Embryonic facial prominence (tissue), 1 donor: ENCODE measurements at regions not wholly inside any gene's neighbourhood (a gene's known extent, or its start where the extent isn't known, plus 50 kb on each side); places are given as distances from the start of the nearest gene placed in this dataset.
"Not testable (repeated sequence)": the region's sequence is repeated elsewhere in the genome, so short reads cannot be mapped to it uniquely, and the experiment has no call there.

Source experiments
- DNase-seq: peaks from one replicate; pipeline ENCODE4 v3.0.0-alpha.2; 2016; ENCODE audit errors: extremely low spot score

DNA sequence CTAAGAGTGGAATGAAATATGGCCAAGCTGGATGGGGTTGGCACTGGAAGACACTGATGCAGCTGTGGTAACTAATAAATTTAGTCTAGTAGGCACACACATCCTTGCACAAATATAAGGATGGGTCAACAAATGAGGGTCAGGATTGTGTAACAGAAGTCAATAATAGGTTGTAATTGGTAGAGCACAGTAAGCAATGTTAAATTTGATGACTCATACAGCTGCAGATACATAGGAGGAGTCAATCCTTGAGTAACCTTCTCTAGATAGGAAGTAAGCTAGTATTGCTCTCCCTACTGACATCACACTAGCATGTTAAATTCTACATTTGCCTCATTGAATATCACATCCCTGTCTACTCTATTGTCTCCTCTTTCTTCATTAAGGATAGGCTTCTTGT, 332.1 kb downstream of the PTPRC start:
- DNase-seq = no peak

DNA sequence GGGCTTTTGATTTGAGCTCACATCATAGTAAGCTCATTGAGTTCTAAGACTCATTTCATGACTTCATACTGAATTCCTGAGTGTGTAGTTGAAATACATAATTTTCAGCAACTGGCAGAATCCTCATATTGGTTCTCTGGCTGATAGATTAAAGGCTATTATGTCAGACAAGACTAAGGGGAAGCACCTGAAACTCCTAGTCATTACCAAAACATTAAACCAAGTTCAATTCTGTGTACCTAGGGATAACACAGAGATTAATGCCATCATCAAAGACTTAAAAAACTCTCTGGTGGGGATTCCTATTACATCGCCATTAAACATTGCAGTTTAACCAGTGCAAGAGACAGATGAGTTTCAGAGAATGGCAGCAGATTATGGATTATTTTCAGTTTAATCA, 339.1 kb downstream of the PTPRC start:
- DNase-seq = no peak

DNA sequence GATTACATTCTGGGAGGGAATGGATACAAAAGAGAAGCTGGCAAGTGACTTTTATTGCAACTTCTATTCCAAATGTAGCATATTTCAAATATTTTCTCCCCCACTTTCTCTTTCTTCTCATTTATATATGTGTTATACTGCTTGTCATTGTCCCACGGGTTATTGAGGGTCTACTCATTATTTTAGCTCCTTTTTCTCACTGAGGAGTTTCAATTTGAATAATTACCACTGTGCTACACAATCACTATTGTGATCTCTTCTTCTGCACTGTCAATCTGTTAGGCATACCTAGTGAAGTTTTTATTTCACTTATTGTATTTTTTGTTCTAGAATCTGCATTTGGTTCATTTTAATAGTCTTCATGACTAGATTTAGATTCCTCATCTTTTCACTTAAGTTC, 339.7 kb downstream of the PTPRC start:
- DNase-seq = no peak

DNA sequence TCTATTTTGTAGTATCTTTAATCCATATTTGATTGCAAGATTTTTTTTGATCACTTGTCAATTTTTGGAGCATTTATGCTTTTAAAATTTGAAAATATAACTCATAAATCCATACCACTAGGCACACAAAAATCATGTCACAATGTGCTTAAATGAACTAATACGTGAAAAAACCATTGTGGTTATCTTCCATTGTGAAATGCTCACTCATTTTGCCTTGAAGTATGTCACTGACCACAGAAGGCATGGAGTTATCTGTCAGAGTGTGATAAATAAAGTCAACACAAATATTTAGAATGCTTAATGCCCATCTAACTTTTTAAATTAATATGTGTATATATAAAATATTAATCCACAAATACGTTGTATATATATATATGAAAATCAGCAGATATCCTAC, 347.2 kb downstream of the PTPRC start:
- no peak for DNase-seq

DNA sequence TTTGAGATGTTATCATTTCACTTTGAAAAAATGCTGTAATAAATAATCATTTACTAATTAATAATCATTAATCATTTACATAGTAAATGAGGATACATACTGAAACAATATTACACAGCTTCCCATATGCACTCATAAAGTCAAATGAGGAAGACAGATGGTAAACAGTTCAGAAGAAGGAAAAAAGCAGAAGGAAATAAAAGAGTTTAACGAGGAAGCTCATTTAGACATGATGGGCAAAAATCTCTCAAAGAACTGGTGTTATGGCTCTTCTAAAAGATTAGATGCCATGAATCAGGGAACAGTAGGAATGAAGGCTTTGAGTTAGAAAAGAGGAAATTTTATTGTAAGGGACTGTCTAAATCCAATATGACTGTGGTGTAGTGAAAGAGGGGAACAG, 347.6 kb downstream of the PTPRC start:
- no peak for DNase-seq

DNA sequence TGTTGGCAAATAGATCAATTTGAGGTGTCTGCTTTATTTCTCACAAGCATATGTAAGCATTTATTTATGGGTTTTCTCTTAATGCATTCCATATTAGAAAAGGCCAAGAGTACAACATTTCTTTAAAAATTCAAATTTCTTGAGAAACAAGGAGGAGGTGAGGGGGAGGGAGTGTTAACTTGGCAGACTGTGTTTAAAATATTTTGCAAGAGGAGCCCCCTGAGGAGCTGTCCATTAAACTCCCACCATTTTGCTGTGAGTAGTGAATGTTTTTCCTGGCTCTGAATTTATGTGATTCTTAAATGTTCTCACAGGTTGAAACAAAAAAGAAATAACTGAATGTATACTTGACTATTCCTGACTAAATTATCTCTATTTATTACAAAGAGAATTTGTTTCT, 363.8 kb downstream of the PTPRC start:
- DNase-seq = peak; percentile 27

DNA sequence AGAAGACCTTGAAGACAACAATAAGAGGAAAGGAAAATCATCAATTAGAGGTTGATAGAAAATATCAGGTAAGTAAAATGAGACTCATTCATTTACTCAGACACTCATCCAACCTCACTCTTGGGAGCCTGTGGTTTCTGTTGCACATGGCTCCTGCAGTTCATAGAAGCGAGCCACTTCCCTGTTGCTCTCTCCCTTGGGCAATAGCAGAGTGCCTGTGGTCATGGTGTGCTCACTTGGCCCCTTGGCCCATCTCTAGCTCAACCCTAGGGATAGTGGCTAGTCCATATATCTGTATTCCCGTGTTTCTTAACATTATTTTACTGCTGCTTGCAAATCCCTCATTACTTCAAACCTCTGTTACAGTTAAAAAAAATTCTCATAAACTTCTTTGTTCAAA, 368.6 kb downstream of the PTPRC start:
- DNase-seq = no peak

DNA sequence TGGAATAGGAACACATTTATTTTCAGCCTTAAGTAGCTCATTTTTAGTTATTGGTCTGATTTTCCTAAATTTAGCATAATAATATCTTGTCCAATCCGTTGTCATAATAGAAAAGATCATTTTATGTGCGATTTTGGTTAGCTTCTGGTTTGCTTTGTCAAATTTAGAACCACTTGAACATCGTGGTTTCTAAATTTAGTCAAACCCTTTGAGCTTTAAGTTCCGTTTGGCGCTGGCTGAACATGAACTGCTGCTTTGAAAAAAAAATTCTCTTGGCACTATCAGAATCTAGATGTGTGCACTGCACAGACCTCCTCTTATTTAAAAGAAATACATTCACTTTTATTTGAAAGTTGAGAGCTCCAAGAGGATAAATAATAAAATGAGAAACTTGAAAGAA, 370.6 kb downstream of the PTPRC start:
- DNase-seq = no peak

DNA sequence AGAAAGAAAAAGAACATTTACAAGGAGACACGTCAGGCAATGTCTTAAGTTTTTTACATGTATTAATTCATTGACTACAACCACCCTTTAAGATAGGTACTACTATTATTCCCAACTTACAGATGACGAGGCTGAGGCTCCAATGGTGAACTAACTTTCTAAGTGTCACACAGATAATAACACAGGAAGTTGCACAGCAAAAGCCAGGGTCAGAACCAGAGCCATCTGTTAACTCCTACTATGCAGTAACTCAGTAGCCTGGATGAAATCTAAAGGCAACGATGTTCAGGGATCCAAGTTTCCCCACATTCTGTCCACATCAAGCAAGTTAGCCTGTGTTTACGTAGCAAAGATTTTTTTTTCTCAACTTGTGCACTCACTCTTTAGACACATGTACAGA, 371.7 kb downstream of the PTPRC start:
- DNase-seq = no peak

DNA sequence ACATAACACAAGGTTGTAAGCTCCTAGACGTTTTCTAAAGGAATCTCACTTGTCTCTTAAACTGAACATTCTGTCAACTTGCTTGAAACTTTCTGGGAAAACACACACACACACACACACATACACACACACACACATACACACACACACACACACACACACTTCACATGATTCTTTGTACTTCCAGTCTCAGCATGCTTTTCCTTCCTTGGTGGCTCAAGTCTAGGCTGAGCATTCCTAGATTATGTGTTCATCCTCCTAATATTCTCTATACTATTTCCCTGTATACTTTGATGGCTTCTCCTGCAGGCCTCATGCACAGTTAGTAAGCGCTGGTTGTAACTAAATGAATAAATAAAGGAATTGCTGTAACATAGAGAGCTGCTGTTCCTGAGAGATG, 372.1 kb downstream of the PTPRC start:
- DNase-seq = no peak

DNA sequence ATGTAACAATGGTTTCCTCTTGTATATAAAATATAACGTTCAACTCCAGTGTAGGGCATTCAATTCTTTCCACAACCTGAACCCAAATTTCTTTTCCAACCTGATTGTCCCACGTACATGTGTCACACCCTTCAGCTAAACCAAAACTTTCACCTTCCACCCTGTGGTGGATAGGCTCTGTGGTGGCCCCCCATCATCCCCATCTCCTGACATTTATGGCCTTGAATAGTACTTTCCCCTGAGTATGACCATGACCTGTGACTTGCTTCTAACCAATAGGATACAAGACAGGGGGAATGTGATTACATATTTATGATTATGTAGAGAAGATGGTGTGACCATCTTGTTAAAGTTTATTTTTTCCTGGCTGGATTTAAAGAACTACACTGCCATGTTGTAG, 377.0 kb downstream of the PTPRC start:
- DNase-seq = no peak

DNA sequence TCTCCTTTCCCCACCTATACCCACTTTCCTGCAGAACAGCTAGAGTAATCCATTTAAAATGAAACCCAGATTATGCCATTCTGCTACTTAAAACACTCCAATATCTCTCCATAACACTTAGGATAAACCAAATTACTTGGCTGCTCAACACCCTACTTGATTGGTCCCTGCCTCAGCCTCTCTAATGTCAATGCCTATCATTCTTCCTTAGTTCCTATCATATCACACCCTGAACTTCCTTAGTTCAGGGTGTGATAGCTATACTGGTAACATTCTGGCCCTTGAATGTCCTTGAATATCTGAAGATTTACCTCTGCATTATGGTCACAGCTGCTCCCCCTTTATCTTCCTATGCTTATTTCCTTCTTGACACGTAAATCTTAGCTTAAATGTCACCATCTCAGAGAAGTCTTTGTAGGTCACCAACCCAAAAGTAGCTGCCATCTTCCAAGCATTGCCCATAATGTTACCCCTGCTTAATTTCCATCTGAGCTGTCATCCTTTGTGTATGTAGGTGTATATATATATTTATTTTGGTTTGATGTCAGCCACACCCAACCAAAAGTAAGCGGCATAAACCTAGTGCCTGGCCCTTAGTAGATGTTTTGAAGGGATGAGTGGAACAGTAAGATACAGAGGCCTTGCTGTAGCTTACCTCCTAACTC, 379.8 kb downstream of the PTPRC start:
- DNase-seq = no peak

DNA sequence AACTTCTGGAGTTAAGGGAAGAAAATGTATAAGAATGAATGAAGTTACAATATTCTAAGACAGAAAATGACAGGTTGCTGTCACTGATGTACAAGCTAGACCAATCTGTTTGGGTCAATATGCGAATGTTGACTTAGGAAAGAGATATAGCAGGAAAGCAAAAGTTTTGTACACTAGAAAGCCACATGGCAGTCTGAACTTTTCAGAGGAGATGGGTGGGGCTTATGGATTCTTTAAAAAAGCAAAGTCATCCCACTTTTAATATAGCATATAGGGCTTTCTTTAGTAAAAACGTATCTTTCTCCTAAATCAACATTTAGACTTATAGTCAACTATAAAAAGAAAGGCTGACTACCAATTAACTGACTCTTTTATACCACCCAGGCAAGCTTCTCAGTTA, 381.2 kb downstream of the PTPRC start:
- no peak for DNase-seq

DNA sequence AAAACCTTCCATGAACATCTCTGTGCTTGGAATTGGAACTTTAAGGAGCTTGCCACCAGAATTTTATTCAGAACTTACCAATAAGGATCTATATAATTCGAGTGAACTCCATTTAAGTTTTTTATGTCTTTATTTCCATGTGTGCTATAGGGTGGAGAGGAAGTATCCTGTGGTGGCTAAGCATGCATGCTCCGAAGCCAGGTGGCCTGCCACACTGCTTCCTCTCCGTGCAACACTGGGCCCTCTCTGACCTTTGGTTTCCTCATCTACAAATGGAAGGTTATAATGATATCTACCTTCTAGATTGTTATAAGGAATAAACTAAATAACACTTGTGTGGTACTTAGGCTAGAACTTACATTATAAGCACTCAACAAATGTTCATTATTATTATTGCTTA, 382.1 kb downstream of the PTPRC start:
- no peak for DNase-seq

DNA sequence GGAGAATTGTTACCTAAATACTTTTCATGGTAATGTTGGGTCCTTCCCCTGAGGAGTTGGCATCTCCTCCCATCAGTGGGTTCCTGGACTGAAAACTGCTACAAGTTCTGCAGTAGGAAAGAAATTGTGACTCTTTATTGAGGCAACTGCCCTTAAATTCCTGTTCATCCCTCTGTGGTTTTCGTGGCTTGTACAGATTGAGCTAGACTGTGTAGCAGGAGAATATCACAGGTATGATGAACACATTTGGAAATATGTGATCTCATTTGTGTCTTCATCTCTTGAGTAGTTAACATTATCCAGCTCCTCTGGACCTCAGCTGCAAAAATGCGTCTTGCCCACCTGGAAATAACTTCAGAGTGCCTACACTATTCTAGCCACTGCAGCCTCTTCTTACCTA, 390.6 kb downstream of the PTPRC start:
- no peak for DNase-seq

DNA sequence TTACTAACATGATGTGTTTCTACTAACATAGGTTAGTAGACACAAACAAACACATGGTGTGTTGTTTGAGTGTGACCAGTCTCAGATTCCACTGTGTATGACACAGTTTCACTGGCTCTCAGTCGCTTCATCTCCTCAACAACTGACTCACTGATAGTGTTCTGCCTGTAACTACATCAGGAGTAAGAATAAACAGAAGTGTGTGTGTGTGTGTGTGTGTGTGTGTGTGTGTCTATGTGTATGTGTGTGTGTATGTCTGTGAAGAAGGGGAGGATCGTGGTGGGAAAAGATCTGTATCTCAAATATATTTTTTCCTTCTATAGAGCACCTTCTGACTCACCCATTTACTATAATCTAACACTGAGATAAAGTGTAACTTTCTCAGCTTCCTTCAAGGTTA, 391.0 kb downstream of the PTPRC start:
- DNase-seq = no peak

DNA sequence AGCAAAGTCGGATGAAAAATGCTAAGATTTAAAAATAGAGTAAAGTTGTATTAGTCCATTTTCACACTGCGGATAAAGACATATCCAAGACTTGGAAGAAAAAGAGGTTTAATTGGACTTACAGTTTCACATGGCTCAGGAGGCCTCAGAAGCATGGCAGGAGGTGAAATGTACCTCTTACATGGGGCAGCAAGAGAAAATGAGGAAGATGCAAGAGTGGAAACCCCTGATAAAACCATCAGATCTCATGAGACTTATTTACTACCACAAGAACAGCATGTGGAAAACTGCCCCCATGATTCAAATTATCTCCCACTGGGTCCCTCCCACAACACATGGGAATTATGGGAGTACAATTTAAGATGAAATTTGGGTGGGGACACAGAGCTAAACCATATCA, 391.7 kb downstream of the PTPRC start:
- not testable (repeated sequence) for DNase-seq

DNA sequence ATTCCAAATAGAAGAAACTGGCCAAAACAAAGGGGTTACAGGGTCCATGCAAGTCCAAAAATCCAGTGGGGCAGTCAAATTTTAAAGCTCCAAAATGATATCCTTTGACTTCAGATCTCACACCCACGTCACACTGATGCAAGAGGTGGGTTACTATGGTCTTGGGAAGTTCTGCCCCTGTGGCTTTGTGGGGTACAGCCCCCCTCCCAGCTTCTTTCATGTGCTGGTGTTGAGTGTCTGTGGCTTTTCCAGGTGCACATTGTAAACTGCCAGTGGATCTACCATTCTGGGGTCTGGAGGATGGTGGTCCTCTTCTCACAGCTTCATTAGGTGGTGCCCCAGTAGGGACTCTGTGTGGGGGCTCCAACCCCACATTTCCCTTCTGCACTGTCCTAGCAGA, 392.3 kb downstream of the PTPRC start:
- DNase-seq = not testable (repeated sequence)

DNA sequence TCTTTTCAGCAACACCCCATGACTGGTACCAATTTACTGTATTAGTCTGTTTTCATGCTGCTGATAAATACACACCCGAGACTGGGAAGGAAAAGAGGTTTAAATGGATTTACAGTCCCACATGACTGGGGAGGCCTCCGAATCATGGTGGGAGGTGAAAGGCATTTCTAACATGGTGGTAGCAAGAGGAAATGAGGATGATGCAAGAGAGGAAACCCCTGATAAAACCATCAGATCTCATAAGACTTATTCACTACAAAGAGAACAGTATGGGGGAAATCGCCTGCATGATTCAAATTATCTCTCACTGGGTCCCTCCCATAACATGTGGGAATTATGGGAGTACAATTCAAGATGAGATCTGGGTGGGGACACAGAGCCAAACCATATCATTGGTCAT, 393.6 kb downstream of the PTPRC start:
- DNase-seq = not testable (repeated sequence)

DNA sequence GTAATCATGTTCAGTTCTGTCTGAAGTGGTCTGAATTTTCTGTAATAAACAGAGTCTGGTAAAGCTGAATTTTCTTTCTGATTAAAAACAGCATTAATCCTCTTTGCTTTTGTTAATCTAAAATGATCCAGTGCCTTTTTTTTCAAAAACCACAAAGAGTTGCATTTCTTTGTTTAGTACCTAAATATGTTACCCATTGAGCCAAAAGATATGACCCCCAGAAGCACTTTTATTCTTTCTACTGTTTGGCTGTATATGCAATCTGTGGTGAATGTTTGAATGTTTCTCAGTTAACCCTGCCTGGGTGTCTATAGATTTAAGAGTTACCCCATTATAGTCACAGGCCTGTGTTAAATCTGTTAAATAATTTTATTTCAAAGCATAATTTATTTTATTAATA, 394.8 kb downstream of the PTPRC start:
- no peak for DNase-seq

DNA sequence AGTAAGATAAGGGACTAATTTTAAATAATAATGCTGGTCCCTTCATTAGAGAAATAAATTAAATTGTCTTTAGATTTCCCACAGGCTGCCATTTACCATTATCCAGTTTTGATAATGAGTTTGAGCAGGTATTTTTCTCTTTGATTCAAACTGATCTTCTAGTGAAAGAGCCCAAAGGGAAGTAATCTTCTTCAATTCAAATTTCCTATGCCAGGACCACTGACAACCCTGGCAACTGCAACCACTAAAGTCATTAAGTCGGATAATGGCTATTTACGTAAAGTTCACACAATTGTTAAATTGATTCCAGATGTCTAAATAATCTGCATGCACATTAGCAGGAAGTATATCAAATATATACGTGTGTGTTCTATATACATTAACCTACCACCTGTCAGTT, 399.3 kb downstream of the PTPRC start:
- no peak for DNase-seq

DNA sequence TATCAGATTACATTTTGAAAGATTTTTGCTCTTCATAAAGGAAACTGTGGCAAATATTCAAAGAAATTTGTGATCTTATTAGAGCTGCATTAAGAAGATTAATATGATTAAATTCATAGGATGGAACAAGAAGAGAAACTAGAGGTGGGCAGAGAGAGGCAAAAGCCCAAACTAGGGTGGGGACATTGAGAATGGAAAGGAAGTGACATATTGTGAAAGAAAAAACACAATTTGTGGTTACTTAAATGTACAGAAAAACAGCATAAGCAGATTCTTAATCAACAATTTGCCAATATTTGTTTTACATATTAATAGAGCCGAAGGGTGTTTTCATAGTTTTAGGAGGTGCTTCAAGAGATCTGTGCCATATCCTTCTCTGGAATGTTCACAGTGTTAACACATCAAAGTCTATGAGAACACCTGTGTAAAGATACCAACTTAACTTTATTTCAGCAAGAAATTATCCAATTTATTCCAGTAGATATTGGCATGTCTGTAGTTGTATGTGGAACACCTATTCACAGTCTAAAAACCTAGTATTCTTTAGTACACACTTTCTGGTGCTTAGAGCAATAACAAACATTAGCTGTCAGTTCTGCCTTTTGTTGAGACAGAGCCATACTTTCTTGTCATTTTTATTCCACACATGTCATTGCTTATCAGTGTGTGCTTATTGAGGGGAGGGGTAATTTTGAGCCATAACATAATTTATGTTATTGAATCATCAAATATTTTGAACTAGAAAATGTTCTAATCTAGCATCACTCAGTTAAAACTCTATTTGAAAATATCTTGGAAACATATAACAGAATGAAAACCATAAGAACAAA, 401.5 kb downstream of the PTPRC start:
- no peak for DNase-seq

DNA sequence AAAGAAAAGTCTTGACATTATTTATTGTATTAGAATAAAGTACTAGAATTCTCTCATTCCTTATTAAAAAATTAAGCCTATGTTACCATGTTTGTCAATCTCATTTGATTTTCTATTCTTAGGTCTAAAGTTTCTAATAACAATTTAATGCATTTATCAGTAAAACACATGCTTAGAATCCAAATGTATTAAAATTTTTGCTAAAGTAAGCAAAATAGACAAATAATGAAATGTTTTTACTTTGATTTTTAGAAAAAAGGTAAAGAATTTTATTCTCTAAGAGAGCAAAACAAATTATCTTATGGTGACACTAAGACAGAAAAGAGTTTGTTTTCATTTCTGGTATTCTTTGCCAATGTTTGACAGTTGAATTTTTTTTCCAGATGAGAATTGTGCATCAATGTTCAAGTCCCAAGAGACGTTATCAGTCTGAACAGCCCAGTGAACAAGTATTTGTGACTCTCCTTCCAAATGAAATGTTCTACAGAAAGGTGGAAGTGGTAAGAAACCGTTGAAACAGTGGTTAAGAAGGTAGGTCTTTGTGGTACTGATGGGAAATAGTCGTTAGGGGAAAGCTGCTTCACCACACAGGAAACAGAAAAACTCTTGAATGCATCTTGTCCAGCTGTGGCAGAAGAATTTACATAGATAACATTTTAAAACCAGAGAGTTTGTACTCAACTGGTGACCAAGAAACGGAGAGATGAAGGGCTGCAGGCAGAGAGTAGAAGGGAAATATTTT, 402.5 kb downstream of the PTPRC start:
- DNase-seq = no peak
